H9 (cell line): ENCODE measurements at regions not wholly inside any gene's neighbourhood (a gene's known extent, or its start where the extent isn't known, plus 50 kb on each side); places are given as distances from the start of the nearest gene placed in this dataset.

Source experiments
- DNase-seq: peaks from one replicate; pipeline ENCODE4 v3.0.0-alpha.2; 2017
- H2AFZ ChIP-seq: one replicate; pipeline ENCODE4 v1.6.1; 2013; ENCODE audit warnings: mild to moderate bottlenecking, low read length, control low read depth, moderate library complexity
- H2AK5ac ChIP-seq: 2 replicates; pipeline ENCODE4 v1.6.1; 2013; ENCODE audit warnings: low read length, control low read depth, mixed read lengths; ENCODE audit not compliant: insufficient read length
- H2BK120ac ChIP-seq: one replicate; pipeline ENCODE4 v1.6.1; 2013; ENCODE audit warnings: low read depth, mild to moderate bottlenecking, low read length, control low read depth, inconsistent platforms; ENCODE audit not compliant: poor library complexity, severe bottlenecking
- H2BK12ac ChIP-seq: 2 replicates; pipeline ENCODE4 v1.6.1; 2013; ENCODE audit warnings: low read length, control low read depth, mixed read lengths, low read depth; ENCODE audit not compliant: insufficient read length
- H2BK15ac ChIP-seq: 2 replicates; pipeline ENCODE4 v1.6.1; 2013; ENCODE audit warnings: low read depth, low read length, control low read depth
- H2BK20ac ChIP-seq: one replicate; pipeline ENCODE4 v1.6.1; 2013; ENCODE audit warnings: low read depth, mild to moderate bottlenecking, low read length, control low read depth, inconsistent platforms; ENCODE audit not compliant: poor library complexity, severe bottlenecking
- H2BK5ac ChIP-seq: 2 replicates; pipeline ENCODE4 v1.6.1; 2013; ENCODE audit warnings: low read length, control low read depth, mixed read lengths; ENCODE audit not compliant: insufficient read length
- H3K14ac ChIP-seq: 2 replicates; pipeline ENCODE4 v1.6.1; 2013; ENCODE audit warnings: low read length, control low read depth; ENCODE audit not compliant: insufficient read depth
- H3K18ac ChIP-seq: 2 replicates; pipeline ENCODE4 v1.6.1; 2013; ENCODE audit warnings: low read depth, mild to moderate bottlenecking, mixed read lengths, low read length, control low read depth; ENCODE audit not compliant: insufficient read length
- H3K23ac ChIP-seq: 2 replicates; pipeline ENCODE4 v1.6.1; 2013; ENCODE audit warnings: low read length, control low read depth, mixed read lengths, low read depth; ENCODE audit not compliant: insufficient read length
- H3K23me2 ChIP-seq: 2 replicates; pipeline ENCODE4 v1.6.1; 2013; ENCODE audit warnings: low read depth, mild to moderate bottlenecking, mixed read lengths, low read length, control low read depth; ENCODE audit not compliant: insufficient read length, poor library complexity, severe bottlenecking
- H3K27ac ChIP-seq: 2 replicates; pipeline ENCODE4 v1.5.1; 2013; ENCODE audit warnings: low read length, control low read depth, mixed read lengths, low read depth; ENCODE audit not compliant: insufficient read length
- H3K27me3 ChIP-seq: 2 replicates; pipeline ENCODE4 v1.6.1; 2013; ENCODE audit warnings: low read length, control low read depth, inconsistent platforms; ENCODE audit not compliant: insufficient read depth
- H3K4ac ChIP-seq: 2 replicates; pipeline ENCODE4 v1.6.1; 2013; ENCODE audit warnings: low read depth, mild to moderate bottlenecking, control low read depth, inconsistent platforms, low read length, moderate library complexity
- H3K4me1 ChIP-seq: 2 replicates; pipeline ENCODE4 v1.6.1; 2013; ENCODE audit warnings: low read length, control low read depth, inconsistent platforms; ENCODE audit not compliant: insufficient read depth
- H3K4me2 ChIP-seq: 2 replicates; pipeline ENCODE4 v1.6.1; 2013; ENCODE audit warnings: low read length, control low read depth, mixed read lengths; ENCODE audit not compliant: insufficient read length, insufficient read depth
- H3K56ac ChIP-seq: 2 replicates; pipeline ENCODE4 v1.6.1; 2013; ENCODE audit warnings: low read depth, mild to moderate bottlenecking, mixed read lengths, low read length, control low read depth; ENCODE audit not compliant: insufficient read length
- H3K79me1 ChIP-seq: 2 replicates; pipeline ENCODE4 v1.6.1; 2013; ENCODE audit warnings: low read depth, mild to moderate bottlenecking, moderate library complexity, low read length, control low read depth, inconsistent platforms; ENCODE audit not compliant: insufficient read depth, poor library complexity, severe bottlenecking
- H3K79me2 ChIP-seq: 2 replicates; pipeline ENCODE4 v1.6.1; 2013; ENCODE audit warnings: low read length, control low read depth, inconsistent platforms; ENCODE audit not compliant: insufficient read depth
- H3K9ac ChIP-seq: 2 replicates; pipeline ENCODE4 v1.6.1; 2013; ENCODE audit warnings: low read length, control low read depth, mixed read lengths; ENCODE audit not compliant: insufficient read length; ENCODE audit errors: extremely low read depth
- H3K9me3 ChIP-seq: one replicate; pipeline ENCODE4 v1.6.1; 2013; ENCODE audit warnings: low read depth, low read length, inconsistent platforms; ENCODE audit not compliant: control insufficient read depth
- H3T11ph ChIP-seq: one replicate; pipeline ENCODE4 v1.6.1; 2013; ENCODE audit warnings: mild to moderate bottlenecking, low read length, control low read depth, inconsistent platforms
- H4K20me1 ChIP-seq: one replicate; pipeline ENCODE4 v1.6.1; 2013; ENCODE audit not compliant: control insufficient read depth, insufficient read length, insufficient read depth
- H4K5ac ChIP-seq: 2 replicates; pipeline ENCODE4 v1.6.1; 2013; ENCODE audit warnings: low read depth, mild to moderate bottlenecking, mixed read lengths, low read length, control low read depth; ENCODE audit not compliant: insufficient read length
- H4K8ac ChIP-seq: replicated peaks from 2 replicates; pipeline ENCODE4 v1.6.1; 2013; ENCODE audit warnings: low read length, control low read depth, mixed read lengths, low read depth; ENCODE audit not compliant: insufficient read length
- H4K91ac ChIP-seq: 2 replicates; pipeline ENCODE4 v1.6.1; 2013; ENCODE audit warnings: low read depth, mild to moderate bottlenecking, moderate library complexity, mixed read lengths, low read length, control low read depth; ENCODE audit not compliant: insufficient read length
- H3K27ac Mint-ChIP-seq, 3 experiments: 2 replicates in 2 of 3; 3 replicates in 1 of 3; pipeline ENCODE4 v1.8.0; 2020 to 2021; ENCODE audit warnings: mixed read lengths in 3 of 3, mild to moderate bottlenecking in 1 of 3, moderate library complexity in 1 of 3
- H3K27me3 Mint-ChIP-seq: 2 replicates; pipeline ENCODE4 v1.8.0; 2021; ENCODE audit warnings: low read depth, mild to moderate bottlenecking, moderate library complexity, mixed read lengths
- H3K36me3 Mint-ChIP-seq, 3 experiments: 2 replicates in 2 of 3; 3 replicates in 1 of 3; pipeline ENCODE4 v1.8.0; 2020 to 2021; ENCODE audit warnings: low read depth in 3 of 3, mixed read lengths in 3 of 3; ENCODE audit not compliant: insufficient read depth in 1 of 3
- H3K4me1 Mint-ChIP-seq, 2 experiments: 2 replicates each; pipeline ENCODE4 v1.8.0; 2020; ENCODE audit warnings: mixed read lengths in 2 of 2
- H3K4me3 Mint-ChIP-seq, 2 experiments: 2 replicates in 1 of 2; 3 replicates in 1 of 2; pipeline ENCODE4 v1.8.0; 2020 to 2021; ENCODE audit warnings: mild to moderate bottlenecking in 2 of 2, mixed read lengths in 2 of 2, moderate library complexity in 1 of 2
- H3K9me3 Mint-ChIP-seq, 2 experiments: 2 replicates in 1 of 2; 3 replicates in 1 of 2; pipeline ENCODE4 v1.8.0; 2020; ENCODE audit warnings: mild to moderate bottlenecking in 2 of 2, mixed read lengths in 2 of 2, moderate library complexity in 1 of 2
- CTCF ChIP-seq: fragments of 200-600 bp; sonication (generic); conservative IDR thresholded peaks from 3 replicates; pipeline ENCODE4 v1.8.0; 2021; ENCODE audit warnings: antibody characterized with exemption, mild to moderate bottlenecking
- WGBS: extraction: QIAGEN DNeasy Blood & Tissue Kit; methylation state at CpG from one replicate; pipeline ENCODE4 v1.1.7; 2013; ENCODE audit warnings: missing lambda C conversion rate, low lambda C conversion rate, mixed read lengths; ENCODE audit not compliant: insufficient read length; ENCODE audit errors: extremely low coverage; 5-methylcytosine and 5-hydroxymethylcytosine counted together

GRCh38 chr6:28664870-28665396, 139.3 kb downstream of the GPX5 start:
- WGBS, result no CpG with 5 or more reads among the region's 3 CpGs
- no peak overlapping the region for H4K91ac ChIP-seq
- H3K79me1 ChIP-seq, result no peaks in the 10 kb centered on the region
- H3K56ac ChIP-seq, result no peak overlapping the region
- no peak overlapping the region for H3K23ac ChIP-seq
- no peak overlapping the region for H3K18ac ChIP-seq
- no peak for TF ChIP-seq CTCF
- no peaks in the 10 kb centered on the region for H3K4me1 ChIP-seq
- no peaks in the 10 kb centered on the region for H3K27me3 ChIP-seq
- no peak overlapping the region for H2BK15ac ChIP-seq
- H3K27me3 Mint-ChIP-seq, result no peaks in the 10 kb centered on the region; the same call in 1 of the 2 replicates
- no peak overlapping the region for H2AK5ac ChIP-seq
- no peak overlapping the region for H3K4me2 ChIP-seq
- H3K27ac Mint-ChIP-seq, result no peak overlapping the region
- no peak overlapping the region for H4K8ac ChIP-seq
- no peak overlapping the region for H3T11ph ChIP-seq
- no peaks in the 10 kb centered on the region for H3K23me2 ChIP-seq
- no peaks in the 10 kb centered on the region for H3K79me2 ChIP-seq
- no peak overlapping the region for H2BK20ac ChIP-seq
- H3K9me3 ChIP-seq, result no peaks in the 10 kb centered on the region
- H4K5ac ChIP-seq, result no peak overlapping the region
- H2BK12ac ChIP-seq, result no peak overlapping the region
- no peaks in the 10 kb centered on the region for H3K9me3 Mint-ChIP-seq
- H3K9ac ChIP-seq, result no peak overlapping the region
- H2AFZ ChIP-seq, result no peak overlapping the region
- no peak for DNase-seq
- no peaks in the 10 kb centered on the region for H4K20me1 ChIP-seq
- H2BK120ac ChIP-seq, result no peak overlapping the region
- H3K27ac ChIP-seq, result no peak overlapping the region
- H3K4me3 Mint-ChIP-seq, result no peak overlapping the region
- H2BK5ac ChIP-seq, result no peak overlapping the region
- peaks cover 0 to 2% (median 0%) of the 10 kb centered on the region in 3 experiments; a peak in 2 of 7 replicates for H3K36me3 Mint-ChIP-seq
- no peak overlapping the region for H3K14ac ChIP-seq
- H3K4ac ChIP-seq, result no peak overlapping the region
- no peaks in the 10 kb centered on the region for H3K4me1 Mint-ChIP-seq
